ENCODE measurements at regions not wholly inside any gene's neighbourhood (a gene's known extent, or its start where the extent isn't known, plus 50 kb on each side); places are given as distances from the start of the nearest gene placed in this dataset.

GRCh38 chr15:91407269-91407889 is 307.3 kb downstream of the SV2B start:
- intact Hi-C loops (cut with DNase I) = no loop called here

DNA sequence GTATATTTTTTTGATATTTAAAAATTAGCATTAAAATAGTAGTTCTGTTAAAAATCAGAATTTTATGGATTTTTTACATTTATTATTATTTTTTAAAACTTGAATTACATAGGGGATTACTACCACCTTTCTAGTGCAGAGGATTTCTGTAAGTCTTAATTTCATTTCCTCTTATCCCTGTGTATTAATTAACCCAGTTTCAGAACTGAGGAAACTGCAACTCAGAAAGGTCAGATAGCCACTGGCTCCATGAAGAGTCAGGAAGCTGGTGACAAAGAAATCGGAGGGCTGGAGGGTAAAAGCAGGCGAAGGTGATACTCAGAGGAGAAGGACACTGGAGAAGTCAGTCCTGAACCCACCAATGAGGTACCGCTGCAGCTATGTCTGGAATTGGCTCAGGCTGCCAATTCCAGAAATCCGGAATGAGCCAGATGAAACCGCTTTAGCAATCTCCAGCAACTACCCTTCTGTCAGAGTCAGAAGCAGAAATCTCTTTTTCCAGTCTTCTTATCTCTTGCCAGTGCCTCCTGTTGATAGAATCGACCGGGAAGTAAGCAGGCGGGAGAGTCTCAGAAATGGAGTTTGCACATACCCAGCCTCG is 308.5 kb downstream of the SV2B start:
- Histone ChIP-seq H3K9me3 (no peaks in the 10 kb centered on the region), H3K36me3 (no peaks in the 10 kb centered on the region), H3K27me3 (peaks cover 0 to 4% (median 0%) of the 10 kb centered on the region in 4 donors), H3K27ac (no peak overlapping the region), H3K4me3 (no peak overlapping the region), H3K4me1 (peaks cover 0 to 10% (median 0%) of the 10 kb centered on the region in 3 donors)
- intact Hi-C loops (cut with DNase I) = no loop called here
- no peak for DNase-seq
- 56 to 60% methylated on average over 9 of the region's 9 CpGs for WGBS, 2 donors
- TF ChIP-seq CTCF (IDR thresholded peaks at IDR 0.05) = no peak
- TF ChIP-seq POLR2A (IDR thresholded peaks at IDR 0.05) = no peak

More at GRCh38 chr15:91407269-91407889, 307.3 kb downstream of the SV2B start:
- no peak for DNase-seq
- peaks cover 0 to 10% (median 0%) of the 10 kb centered on the region in 3 donors for H3K4me1 ChIP-seq
- H3K4me3 ChIP-seq = no peak overlapping the region
- H3K27me3 ChIP-seq = peaks cover 0 to 4% (median 0%) of the 10 kb centered on the region in 4 donors
- WGBS, 2 donors = 16 to 20% methylated on average over 4 of the region's 4 CpGs
- H3K36me3 ChIP-seq = no peaks in the 10 kb centered on the region
- no peak for TF ChIP-seq CTCF (IDR thresholded peaks at IDR 0.05)
- TF ChIP-seq POLR2A (IDR thresholded peaks at IDR 0.05) = no peak
- no peak overlapping the region for H3K27ac ChIP-seq
- no peaks in the 10 kb centered on the region for H3K9me3 ChIP-seq

- Histone ChIP-seq H3K9me3 (no peaks in the 10 kb centered on the region), H3K27me3 (peaks cover 0 to 4% (median 0%) of the 10 kb centered on the region in 4 donors), H3K4me1 (peaks cover 0 to 10% (median 0%) of the 10 kb centered on the region in 3 donors), H3K27ac (no peak overlapping the region), H3K4me3 (no peak overlapping the region), H3K36me3 (no peaks in the 10 kb centered on the region)
- TF ChIP-seq POLR2A (IDR thresholded peaks at IDR 0.05) (no peak), CTCF (IDR thresholded peaks at IDR 0.05) (no peak)
- intact Hi-C loops (cut with DNase I) = no loop called here
- 77 to 92% methylated on average over 1 of the region's 1 CpG for WGBS, 2 donors
- DNase-seq = no peak
Measured at GRCh38 chr15:91409387-91409786, 309.3 kb downstream of the SV2B start.

DNA sequence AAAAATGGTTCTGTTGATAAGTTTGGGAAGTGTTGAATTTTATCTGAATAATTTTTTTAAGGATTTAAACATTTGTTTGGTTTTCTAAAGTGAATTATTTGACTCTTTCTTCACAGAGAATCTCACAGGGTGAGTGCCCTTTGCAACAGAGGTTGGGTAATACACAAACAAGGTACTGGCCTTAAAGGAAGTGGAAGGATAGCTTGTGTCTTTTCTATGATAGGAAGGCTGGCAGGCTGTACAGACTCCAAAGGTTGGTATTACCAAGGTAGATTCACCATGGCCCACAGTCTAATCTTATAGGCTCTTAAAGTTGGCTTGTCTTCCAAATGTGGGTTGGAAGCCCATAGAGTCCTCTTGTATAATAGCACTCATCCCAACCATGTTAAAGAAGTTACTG is 311.5 kb downstream of the SV2B start:
- Histone ChIP-seq H3K4me3 (no peak overlapping the region), H3K4me1 (peaks cover 0 to 10% (median 0%) of the 10 kb centered on the region in 3 donors), H3K9me3 (no peaks in the 10 kb centered on the region), H3K27ac (no peak overlapping the region), H3K36me3 (no peaks in the 10 kb centered on the region), H3K27me3 (peaks cover 0 to 4% (median 0%) of the 10 kb centered on the region in 4 donors)
- intact Hi-C loops (cut with DNase I) = no loop called here
- no peak for DNase-seq
- TF ChIP-seq CTCF (IDR thresholded peaks at IDR 0.05) = no peak
- TF ChIP-seq POLR2A (IDR thresholded peaks at IDR 0.05) = no peak

- H3K4me3 ChIP-seq = no peak overlapping the region
- H3K9me3 ChIP-seq = no peaks in the 10 kb centered on the region
- no peaks in the 10 kb centered on the region for H3K36me3 ChIP-seq
- WGBS, 2 donors = 19 to 24% methylated on average over 5 of the region's 5 CpGs
- TF ChIP-seq CTCF (IDR thresholded peaks at IDR 0.05) = no peak
- no peak for TF ChIP-seq POLR2A (IDR thresholded peaks at IDR 0.05)
- no peak for DNase-seq
- peaks cover 0 to 8% (median 0%) of the 10 kb centered on the region in 3 donors for H3K4me1 ChIP-seq
- intact Hi-C loops (cut with DNase I) = no loop called here
- no peak overlapping the region for H3K27ac ChIP-seq
- peaks cover 0 to 4% (median 0%) of the 10 kb centered on the region in 4 donors for H3K27me3 ChIP-seq
Measured at GRCh38 chr15:91412138-91412928, 312.3 kb downstream of the SV2B start.
